GM18519 (cell line): ENCODE measurements at regions not wholly inside any gene's neighbourhood (a gene's known extent, or its start where the extent isn't known, plus 50 kb on each side); places are given as distances from the start of the nearest gene placed in this dataset.
"Not testable (repeated sequence)": the region's sequence is repeated elsewhere in the genome, so short reads cannot be mapped to it uniquely, and the experiment has no call there.

Experiments
- ATAC-seq: cut with Tn5 transposase; IDR thresholded peaks from one replicate; pipeline ENCODE4 v1.9.1; 2021; ENCODE audit warnings: mild to moderate bottlenecking, moderate library complexity; ENCODE audit not compliant: unreplicated experiment, low FRiP score

DNA sequence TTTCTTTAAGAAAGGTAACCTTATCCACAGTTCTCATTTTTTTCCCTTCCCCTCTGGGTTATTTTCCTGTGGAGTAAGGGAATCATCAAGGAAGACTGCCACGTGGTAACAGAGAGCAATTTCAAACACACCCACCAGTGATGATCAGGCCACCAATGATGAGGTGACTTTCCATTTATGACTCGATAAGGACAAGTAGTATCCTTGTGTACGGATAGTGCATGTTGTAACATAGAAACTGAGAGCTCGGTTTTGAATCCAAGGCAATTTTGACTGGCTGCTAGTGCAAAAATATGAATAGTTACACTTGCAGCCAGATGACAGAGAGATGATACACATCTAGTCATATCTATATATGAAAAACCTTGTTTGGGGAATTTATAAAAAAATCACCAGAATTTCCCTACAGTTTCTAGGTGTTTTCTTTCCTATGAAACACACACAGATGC, 143.6 kb upstream of the TCF4 start:
- peak; percentile 47 for ATAC-seq

DNA sequence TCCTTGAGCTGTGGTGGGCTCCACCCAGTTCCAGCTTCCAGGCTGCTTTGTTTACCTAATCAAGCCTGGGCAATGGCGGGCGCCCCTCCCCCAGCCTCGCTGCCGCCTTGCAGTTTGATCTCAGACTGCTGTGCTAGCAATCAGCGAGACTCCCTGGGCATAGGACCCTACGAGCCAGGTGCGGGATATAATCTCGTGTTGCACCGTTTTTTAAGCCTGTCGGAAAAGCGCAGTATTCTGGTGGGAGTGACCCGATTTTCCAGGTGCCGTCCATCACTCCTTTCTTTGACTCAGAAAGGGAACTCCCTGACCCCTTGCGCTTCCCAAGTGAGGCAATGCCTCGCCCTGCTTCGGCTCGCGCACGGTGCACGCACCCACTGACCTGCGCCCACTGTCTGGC, 133.0 kb upstream of the TCF4 start:
- not testable (repeated sequence) for ATAC-seq

- no peak for ATAC-seq
These were observed 125.7 kb upstream of the TCF4 start for GRCh38 chr18:55713707-55714106.

- ATAC-seq = no peak
These were observed 118.9 kb upstream of the TCF4 start for GRCh38 chr18:55706898-55707297.

DNA sequence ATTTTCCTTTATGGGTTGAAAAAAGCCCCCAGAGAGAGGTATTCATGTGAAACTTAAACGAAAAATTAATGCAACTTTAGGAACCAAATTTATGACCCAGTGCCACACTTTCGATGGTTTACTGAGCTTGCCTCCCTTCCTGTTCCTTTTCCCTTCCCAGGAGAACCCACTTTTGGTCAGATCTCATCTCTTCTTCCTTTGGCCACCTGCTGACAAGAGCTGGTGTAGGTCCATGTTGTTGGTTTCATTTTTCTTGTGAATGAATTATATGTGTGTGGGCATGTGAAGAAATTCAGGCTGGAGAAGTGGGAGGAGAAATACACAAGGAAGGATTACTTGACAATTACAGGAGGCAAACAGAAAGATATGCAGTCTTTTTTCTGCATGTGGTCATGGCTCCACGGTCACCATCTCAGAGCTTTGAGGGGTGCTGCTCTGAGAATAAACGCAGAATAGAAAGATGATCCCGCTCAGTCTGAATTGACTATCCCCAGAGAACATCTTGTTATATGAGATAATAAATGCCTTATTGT, 111.3 kb upstream of the TCF4 start:
- ATAC-seq = no peak

GRCh38 chr18:55696811-55697210, 108.8 kb upstream of the TCF4 start:
- ATAC-seq = no peak

DNA sequence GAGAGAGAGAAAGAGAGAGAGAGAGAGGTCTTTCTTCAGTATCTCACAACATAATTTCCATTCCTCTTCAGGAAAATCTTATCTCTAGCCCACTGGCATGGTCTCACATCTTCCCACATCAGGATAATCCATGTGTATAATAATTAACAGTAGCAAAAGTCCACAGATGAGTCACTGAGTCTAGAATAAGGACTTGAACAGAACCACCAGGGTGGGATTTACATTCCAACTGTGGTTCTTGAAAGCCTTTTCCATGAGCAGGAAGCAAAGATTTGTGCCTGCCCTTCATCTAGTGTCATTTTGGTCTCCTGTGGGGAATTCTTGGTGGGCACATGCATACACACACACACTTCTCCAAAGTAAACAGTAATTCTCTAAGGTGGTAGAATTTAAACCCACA, 107.1 kb upstream of the TCF4 start:
- ATAC-seq = no peak

DNA sequence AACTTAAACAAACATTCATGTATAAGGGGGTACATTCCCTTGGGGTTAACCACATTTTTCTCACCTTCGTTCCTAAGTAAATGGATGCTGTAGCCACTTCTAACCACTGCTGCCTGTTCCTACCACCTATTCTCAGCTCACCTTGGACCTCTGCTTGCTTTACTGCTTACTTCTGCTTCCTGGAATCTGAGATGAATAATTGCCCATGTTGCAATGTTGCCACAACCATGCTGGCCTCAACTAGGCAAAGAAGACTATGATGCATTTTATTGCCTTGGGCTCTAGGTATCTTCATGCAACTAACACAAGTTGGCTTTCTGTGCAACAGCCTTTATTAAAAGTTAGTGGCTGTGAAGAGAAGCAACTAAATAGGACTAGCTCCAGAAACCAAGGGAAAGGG, 106.3 kb upstream of the TCF4 start:
- ATAC-seq = no peak

GRCh38 chr18:55688030-55688429, 100.0 kb upstream of the TCF4 start:
- ATAC-seq = no peak

DNA sequence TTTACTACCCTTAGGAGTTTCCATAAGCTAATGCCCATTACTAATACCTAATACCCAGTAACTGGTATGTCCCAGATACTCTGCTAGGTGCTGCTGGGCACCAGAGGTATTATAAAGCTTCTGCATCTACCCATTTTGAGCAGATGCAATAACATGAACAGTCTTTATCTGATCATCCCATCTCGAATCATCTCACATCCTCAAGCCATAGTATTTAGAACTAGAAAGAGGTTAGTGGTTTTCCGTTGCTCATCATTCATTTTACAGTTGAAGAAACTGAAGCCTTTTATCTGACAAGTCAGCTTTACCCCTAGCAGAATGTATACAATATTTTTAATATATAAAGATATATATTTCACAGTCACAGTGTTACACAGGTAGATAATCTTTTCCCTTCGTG, 99.1 kb upstream of the TCF4 start:
- ATAC-seq = no peak

DNA sequence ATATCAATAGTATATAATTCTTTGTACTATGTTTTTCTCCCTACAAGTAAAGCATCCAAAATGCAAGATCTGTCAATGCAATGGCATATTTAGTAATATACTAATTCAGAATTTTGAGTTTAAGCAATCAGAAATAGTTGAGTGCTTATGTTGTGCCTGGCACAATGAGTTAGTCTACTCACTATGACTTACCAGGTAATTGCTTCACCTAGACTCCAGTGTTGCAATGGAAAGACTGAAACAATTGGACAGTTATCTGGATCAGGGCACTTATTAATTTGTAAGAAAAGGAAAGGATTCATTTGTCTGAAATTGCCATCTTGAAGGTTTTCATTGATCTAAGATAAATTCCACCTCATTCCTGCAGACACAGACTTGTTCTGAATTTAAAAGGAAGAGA, 97.6 kb upstream of the TCF4 start:
- ATAC-seq = no peak

DNA sequence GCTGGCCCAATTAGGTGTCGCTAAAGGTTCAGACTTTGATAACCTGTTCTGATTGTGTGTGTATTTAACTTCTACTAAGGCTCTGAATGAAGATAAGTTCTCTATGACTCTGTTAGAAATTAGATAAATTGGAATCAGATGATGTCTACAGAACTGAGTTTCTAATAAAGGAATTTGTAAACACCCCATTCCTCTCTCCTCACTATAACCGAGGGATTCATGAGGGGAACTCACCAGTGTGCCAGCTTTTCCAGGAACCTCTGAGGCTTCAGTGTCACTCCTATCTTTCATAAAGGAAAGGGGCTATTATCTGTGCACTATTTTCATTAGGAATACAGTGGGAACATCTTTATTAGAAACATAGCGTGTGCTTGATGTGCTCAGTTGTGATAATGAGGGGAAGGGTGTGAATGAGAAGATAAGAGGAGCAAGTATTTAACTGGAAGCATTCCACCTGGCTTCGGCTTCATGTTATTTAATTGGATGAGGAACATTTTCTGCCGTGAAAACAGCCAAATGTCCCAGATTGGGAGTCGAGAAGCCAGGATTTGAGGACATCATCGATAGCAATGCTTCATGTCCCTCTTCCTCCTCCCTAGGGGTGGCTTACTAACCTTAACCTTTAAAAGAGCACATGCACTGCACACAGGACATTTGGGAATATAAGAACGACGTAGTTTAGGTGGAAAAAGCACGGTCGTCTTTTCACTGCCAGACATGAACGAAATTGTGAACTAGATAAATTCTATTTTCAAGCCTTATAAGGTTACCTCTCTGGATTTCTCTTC, 84.8 kb upstream of the TCF4 start:
- ATAC-seq = no peak

DNA sequence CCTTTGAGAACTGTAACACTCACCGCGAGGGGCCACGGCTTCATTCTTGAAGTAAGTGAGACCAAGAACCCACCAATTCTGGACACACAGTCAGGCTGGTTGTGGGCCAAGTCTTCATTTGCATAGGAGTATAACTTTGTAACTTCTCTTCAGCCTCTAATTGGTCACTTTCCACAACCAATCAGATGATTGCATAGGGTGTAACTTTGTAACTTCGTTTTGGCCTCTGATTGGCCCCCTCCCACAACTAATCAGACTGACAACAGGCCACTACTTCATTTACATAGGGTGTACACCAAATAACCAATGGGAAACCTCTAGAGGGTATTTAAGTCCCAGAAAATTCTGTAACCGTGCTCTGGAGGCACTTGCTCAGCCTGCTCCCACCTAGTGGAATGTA, 77.5 kb upstream of the TCF4 start:
- no peak for ATAC-seq

- ATAC-seq = not testable (repeated sequence)
These were observed 76.9 kb upstream of the TCF4 start for GRCh38 chr18:55664758-55665400.

DNA sequence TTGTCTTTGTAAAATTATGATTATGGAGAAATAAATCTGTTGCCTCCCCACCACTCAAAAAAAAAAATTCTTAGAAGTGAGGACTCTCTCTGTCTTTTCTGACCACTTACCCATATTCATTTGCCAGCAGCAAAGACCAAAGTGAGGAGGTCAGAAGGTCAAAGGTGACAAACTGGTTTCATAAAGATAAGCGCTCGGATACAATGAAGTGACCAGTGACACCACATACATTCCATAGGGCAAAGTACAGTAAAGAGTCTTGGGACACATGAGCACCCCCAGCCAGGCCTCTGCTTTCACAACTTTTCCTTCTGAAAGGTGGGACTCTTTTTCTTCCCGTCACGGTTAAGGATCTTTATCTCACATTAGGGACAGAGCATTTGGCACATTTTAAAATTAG, 75.9 kb upstream of the TCF4 start:
- ATAC-seq = no peak

DNA sequence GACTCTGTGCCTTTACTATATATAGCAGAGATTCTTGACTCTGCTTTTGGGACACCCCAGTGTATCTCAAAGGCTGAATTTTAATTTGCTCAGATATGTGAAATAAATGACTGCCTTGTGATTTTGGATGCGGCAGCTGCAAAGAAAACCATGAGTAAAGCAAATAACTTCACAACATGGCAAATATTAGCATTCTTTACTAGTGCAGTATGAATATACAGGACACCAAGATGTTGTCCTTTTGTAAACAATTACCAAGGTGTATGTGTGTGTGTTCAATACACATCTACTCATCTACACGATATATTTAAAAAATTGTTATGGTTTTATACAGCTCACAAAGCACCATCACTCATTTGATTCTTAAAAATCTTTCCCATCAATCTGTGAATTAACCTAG, 70.6 kb upstream of the TCF4 start:
- no peak for ATAC-seq

DNA sequence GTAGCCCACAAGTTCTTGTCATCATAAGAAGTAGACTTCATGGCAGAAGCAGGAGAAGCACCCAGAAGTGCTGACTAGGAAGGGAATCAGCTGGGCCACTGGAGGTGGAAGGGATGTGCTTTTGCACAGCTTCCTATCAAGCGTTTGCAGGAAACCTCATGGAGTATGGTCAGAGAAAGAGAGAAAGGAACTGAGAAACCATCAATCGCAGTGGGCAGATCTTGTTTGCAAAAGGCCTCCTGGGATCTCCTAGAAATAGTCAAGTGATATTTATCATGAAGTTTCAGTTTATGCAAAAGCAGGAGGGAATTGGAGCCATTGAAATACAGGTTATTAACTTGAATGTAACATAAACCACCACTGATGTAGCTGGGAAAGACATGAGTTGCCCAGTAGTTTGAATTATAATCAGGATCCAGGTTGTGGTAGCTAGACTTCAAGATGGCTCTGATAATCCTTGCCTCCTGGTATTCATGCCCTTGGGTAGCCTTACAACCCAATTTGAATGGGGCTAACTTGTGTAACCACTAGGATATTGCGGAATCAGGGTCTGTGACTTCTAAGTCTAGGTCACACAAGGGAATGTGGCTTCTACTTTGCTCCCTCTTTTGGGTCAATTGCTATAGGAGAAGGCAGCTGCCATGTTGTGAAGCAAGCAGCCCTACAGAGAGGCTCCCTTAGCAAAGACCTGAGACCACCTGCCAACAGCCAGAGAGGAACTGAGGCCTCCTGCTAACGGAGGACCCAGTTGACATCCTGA, 69.8 kb upstream of the TCF4 start:
- no peak for ATAC-seq

GRCh38 chr18:55654986-55655385, 67.0 kb upstream of the TCF4 start:
- no peak for ATAC-seq

DNA sequence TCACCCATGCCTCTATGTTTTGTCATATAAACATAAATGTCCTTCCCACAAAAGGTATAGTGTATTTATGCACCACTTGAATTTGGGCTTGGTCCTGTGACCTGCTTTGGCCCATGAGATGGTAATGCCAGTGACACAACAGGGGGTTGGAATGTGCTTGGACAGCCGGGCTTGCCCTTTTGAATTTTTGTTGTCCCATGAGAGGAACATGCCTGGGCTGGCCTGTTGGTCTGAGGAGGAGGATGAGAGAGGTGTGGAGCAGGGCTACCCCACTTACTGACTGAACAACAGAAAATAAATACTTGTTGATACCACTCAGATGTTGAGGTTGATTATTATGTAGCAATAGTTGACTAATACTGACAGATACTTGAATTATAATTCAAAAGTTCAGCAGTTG, 63.2 kb upstream of the TCF4 start:
- no peak for ATAC-seq

DNA sequence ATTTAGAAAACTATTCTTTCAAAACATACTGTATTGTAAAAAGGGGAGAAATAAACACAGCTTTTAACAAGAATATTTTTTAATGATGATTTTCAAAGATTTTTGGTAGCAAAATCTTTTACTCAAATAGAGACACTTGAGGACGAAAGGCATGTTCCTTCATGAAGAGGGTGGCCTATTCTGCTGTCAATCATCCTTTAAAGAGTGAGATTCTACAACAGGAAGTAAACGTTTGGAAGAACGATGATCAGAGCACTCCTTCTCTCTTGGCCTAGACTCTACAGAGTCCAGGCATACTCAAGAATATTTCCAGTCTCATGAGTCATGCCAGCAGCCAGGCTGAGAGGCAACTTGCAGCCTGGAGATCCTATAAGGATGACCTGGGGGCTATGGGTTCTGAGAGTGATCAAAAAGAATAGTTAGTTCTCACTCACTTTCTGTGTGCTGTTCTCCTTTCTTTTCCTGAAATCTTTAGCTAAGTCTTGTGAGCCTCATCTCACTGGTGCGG, 62.4 kb upstream of the TCF4 start:
- ATAC-seq = no peak

GRCh38 chr18:55647331-55647730, 59.3 kb upstream of the TCF4 start:
- ATAC-seq = no peak
